ENCODE measurements at regions not wholly inside any gene's neighbourhood (a gene's known extent, or its start where the extent isn't known, plus 50 kb on each side); places are given as distances from the start of the nearest gene placed in this dataset.

DNA sequence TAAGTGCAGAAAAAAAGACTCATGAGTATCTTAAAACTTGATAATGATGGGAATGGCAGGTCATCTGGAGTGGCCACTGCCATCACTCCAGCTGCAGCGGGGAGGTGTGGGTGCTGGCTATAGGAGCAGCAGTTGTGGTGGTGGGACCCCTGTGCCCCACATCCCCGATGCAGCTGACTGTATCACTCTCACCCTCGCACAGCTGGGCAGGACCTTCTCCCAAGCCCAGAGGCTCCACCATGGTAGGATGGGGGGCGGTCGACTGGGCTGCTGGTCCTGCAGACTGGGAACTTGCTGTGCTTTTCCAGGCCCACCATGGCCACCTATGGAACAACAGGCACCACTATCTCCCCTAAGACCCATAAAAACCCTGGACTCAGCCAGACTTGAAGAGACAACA, 844.4 kb downstream of the SORCS1 start:
- DNase-seq (ENCODE audit: low spot score) = no peak
- in situ Hi-C loops (cut with MboI; ENCODE audit: low pct_unique_long_range_greater_than_20kb, low sequenced_read_pairs, unreplicated experiment) = no loop called here
- TF ChIP-seq, protein P1, sequence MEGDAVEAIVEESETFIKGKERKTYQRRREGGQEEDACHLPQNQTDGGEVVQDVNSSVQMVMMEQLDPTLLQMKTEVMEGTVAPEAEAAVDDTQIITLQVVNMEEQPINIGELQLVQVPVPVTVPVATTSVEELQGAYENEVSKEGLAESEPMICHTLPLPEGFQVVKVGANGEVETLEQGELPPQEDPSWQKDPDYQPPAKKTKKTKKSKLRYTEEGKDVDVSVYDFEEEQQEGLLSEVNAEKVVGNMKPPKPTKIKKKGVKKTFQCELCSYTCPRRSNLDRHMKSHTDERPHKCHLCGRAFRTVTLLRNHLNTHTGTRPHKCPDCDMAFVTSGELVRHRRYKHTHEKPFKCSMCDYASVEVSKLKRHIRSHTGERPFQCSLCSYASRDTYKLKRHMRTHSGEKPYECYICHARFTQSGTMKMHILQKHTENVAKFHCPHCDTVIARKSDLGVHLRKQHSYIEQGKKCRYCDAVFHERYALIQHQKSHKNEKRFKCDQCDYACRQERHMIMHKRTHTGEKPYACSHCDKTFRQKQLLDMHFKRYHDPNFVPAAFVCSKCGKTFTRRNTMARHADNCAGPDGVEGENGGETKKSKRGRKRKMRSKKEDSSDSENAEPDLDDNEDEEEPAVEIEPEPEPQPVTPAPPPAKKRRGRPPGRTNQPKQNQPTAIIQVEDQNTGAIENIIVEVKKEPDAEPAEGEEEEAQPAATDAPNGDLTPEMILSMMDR (IDR thresholded peaks at IDR 0.05; ENCODE audit: extremely low read depth, insufficient read depth, missing control alignments) = no peak

- in situ Hi-C loops (cut with MboI; ENCODE audit: low pct_unique_long_range_greater_than_20kb, low sequenced_read_pairs, unreplicated experiment) = no loop called here
- TF ChIP-seq, protein P1 (IDR thresholded peaks at IDR 0.05; ENCODE audit: extremely low read depth, insufficient read depth, missing control alignments) = no peak
- DNase-seq (ENCODE audit: low spot score) = no peak
Measured at GRCh38 chr10:106317554-106317953, 847.0 kb downstream of the SORCS1 start.

DNA sequence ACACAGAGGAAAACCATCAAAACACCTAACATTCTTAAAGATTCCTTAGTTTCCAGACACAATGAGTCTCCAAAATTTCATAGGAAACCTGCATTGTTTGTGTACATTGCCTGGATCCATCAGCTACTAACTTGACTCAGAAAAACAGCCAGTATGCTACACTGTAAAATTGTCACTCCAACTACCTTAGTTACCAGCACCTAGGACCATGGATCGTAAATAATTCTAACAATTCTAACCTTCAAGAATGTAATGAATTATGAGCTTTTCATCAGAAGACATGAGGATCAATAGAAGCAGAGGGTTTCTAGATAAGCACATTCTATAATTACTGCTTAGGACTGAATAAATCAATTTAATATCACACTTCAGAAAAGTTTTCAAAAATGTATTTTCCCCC, 851.5 kb downstream of the SORCS1 start:
- DNase-seq (ENCODE audit: low spot score) = no peak
- in situ Hi-C loops (cut with MboI; ENCODE audit: low pct_unique_long_range_greater_than_20kb, low sequenced_read_pairs, unreplicated experiment) = no loop called here
- TF ChIP-seq, protein P1 (IDR thresholded peaks at IDR 0.05; ENCODE audit: extremely low read depth, insufficient read depth, missing control alignments) = no peak

DNA sequence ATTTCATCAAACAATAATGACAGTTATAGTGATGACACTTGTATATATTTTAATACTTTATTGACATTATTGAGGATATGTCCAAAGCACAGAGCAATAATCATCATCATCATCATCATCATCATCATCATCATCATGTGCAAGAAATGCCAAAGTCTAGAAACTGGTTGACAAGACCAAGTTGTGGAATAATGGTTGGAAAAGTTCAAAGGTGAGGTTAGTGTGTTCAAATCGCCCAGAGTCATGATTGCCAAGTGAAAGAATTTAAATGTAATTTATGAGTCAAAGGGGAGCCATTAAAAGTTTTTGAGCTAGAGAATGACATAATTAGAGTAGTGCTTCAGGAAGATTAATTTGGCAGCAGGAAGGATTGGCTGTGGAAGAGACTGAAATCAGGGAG, 852.4 kb downstream of the SORCS1 start:
- in situ Hi-C loops (cut with MboI; ENCODE audit: low pct_unique_long_range_greater_than_20kb, low sequenced_read_pairs, unreplicated experiment) = no loop called here
- TF ChIP-seq, protein P1 (IDR thresholded peaks at IDR 0.05; ENCODE audit: extremely low read depth, insufficient read depth, missing control alignments) = no peak
- DNase-seq (ENCODE audit: low spot score) = no peak

- TF ChIP-seq, protein P1 (IDR thresholded peaks at IDR 0.05; ENCODE audit: extremely low read depth, insufficient read depth, missing control alignments) = no peak
- no peak for DNase-seq (ENCODE audit: low spot score)
- in situ Hi-C loops (cut with MboI; ENCODE audit: low pct_unique_long_range_greater_than_20kb, low sequenced_read_pairs, unreplicated experiment) = no loop called here
Measured at GRCh38 chr10:106311590-106311989, 852.9 kb downstream of the SORCS1 start.

- TF ChIP-seq, protein P1 (IDR thresholded peaks at IDR 0.05; ENCODE audit: extremely low read depth, insufficient read depth, missing control alignments) = no peak
- in situ Hi-C loops (cut with MboI; ENCODE audit: low pct_unique_long_range_greater_than_20kb, low sequenced_read_pairs, unreplicated experiment) = no loop called here
- DNase-seq (ENCODE audit: low spot score) = no peak
Measured at GRCh38 chr10:106310596-106310995, 853.9 kb downstream of the SORCS1 start.

GRCh38 chr10:106309376-106309775, 855.1 kb downstream of the SORCS1 start:
- in situ Hi-C loops (cut with MboI; ENCODE audit: low pct_unique_long_range_greater_than_20kb, low sequenced_read_pairs, unreplicated experiment) = no loop called here
- TF ChIP-seq, protein P1 (IDR thresholded peaks at IDR 0.05; ENCODE audit: extremely low read depth, insufficient read depth, missing control alignments) = no peak
- no peak for DNase-seq (ENCODE audit: low spot score)

Measured in GM13977 (cell line).